ENCODE measurements at regions not wholly inside any gene's neighbourhood (a gene's known extent, or its start where the extent isn't known, plus 50 kb on each side); places are given as distances from the start of the nearest gene placed in this dataset.

DNA sequence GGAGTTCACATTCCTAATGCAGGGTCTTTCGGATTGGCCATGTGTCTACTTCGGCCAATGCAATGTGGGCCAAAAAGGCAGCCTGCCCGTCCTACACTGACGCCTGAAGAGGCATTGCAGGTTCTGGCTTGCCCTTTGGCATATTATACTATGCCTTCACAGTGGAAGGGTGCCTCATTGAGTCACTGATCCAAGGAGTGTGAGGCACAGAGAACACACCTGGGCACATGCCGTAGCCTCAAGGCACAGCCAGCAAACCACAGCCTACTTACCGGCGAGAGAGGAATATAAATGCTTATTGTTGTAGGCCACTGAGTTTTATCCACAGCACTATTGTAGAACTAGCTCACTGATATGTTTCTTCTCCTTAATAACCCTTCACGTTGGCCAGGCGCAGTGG, 409.6 kb downstream of the GADD45G start:
- TF ChIP-seq, protein P1, sequence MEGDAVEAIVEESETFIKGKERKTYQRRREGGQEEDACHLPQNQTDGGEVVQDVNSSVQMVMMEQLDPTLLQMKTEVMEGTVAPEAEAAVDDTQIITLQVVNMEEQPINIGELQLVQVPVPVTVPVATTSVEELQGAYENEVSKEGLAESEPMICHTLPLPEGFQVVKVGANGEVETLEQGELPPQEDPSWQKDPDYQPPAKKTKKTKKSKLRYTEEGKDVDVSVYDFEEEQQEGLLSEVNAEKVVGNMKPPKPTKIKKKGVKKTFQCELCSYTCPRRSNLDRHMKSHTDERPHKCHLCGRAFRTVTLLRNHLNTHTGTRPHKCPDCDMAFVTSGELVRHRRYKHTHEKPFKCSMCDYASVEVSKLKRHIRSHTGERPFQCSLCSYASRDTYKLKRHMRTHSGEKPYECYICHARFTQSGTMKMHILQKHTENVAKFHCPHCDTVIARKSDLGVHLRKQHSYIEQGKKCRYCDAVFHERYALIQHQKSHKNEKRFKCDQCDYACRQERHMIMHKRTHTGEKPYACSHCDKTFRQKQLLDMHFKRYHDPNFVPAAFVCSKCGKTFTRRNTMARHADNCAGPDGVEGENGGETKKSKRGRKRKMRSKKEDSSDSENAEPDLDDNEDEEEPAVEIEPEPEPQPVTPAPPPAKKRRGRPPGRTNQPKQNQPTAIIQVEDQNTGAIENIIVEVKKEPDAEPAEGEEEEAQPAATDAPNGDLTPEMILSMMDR (conservative IDR thresholded peaks at IDR 0.05; ENCODE audit: low read depth, low read length) = no peak
- TF ChIP-seq EZH2 (IDR thresholded peaks at IDR 0.05; ENCODE audit: borderline replicate concordance, low read depth, low read length, poor library complexity, severe bottlenecking) = no peak
